Neural progenitor cell (in vitro differentiated cells): ENCODE measurements at regions not wholly inside any gene's neighbourhood (a gene's known extent, or its start where the extent isn't known, plus 50 kb on each side); places are given as distances from the start of the nearest gene placed in this dataset.

Source experiments
- DNase-seq: peaks from one replicate; pipeline ENCODE4 v3.0.0-alpha.2; 2016; ENCODE audit warnings: low spot score
- H2AFZ ChIP-seq: fragments of 200-600 bp; sonication (generic); replicated peaks from 2 replicates; pipeline ENCODE4 v1.6.1; 2016; ENCODE audit warnings: antibody characterized with exemption
- H3F3A ChIP-seq: fragments of 200-600 bp; sonication (generic); 2 replicates; pipeline ENCODE4 v1.6.1; 2016; ENCODE audit warnings: antibody characterized with exemption, low read depth
- H3K27ac ChIP-seq: fragments of 200-600 bp; sonication (generic); 2 replicates; pipeline ENCODE4 v1.5.1; 2016; ENCODE audit warnings: mild to moderate bottlenecking
- H3K27me3 ChIP-seq: fragments of 200-600 bp; sonication (generic); 2 replicates; pipeline ENCODE4 v1.6.1; 2016; ENCODE audit warnings: mild to moderate bottlenecking, moderate library complexity
- H3K36me3 ChIP-seq: fragments of 200-600 bp; sonication (generic); 2 replicates; pipeline ENCODE4 v1.5.1; 2016
- H3K4me1 ChIP-seq: fragments of 200-600 bp; sonication (generic); 2 replicates; pipeline ENCODE4 v1.6.1; 2016; ENCODE audit warnings: mixed run types
- H3K4me2 ChIP-seq: fragments of 200-600 bp; sonication (generic); 2 replicates; pipeline ENCODE4 v1.6.1; 2016
- H3K4me3 ChIP-seq: fragments of 200-600 bp; sonication (generic); 2 replicates; pipeline ENCODE4 v1.5.1; 2016
- H3K79me2 ChIP-seq: fragments of 200-600 bp; sonication (generic); 2 replicates; pipeline ENCODE4 v1.6.1; 2016; ENCODE audit warnings: low read depth
- H3K9ac ChIP-seq: fragments of 200-600 bp; sonication (generic); 2 replicates; pipeline ENCODE4 v1.6.1; 2016
- H3K9me3 ChIP-seq: fragments of 200-600 bp; sonication (generic); 2 replicates; pipeline ENCODE4 v1.5.1; 2016; ENCODE audit warnings: low read depth
- H4K20me1 ChIP-seq: fragments of 200-600 bp; sonication (generic); 2 replicates; pipeline ENCODE4 v1.6.1; 2016; ENCODE audit warnings: low read depth
- H3K27ac Mint-ChIP-seq: 3 replicates; pipeline ENCODE4 v1.8.0; 2021; ENCODE audit warnings: mixed read lengths
- H3K27me3 Mint-ChIP-seq: 2 replicates; pipeline ENCODE4 v1.8.0; 2022; ENCODE audit warnings: low read depth, mild to moderate bottlenecking, inconsistent platforms, moderate library complexity, mixed read lengths; ENCODE audit not compliant: insufficient read depth
- H3K36me3 Mint-ChIP-seq: 3 replicates; pipeline ENCODE4 v1.8.0; 2021; ENCODE audit warnings: mixed read lengths
- H3K4me1 Mint-ChIP-seq: 3 replicates; pipeline ENCODE4 v1.8.0; 2021; ENCODE audit warnings: mixed read lengths
- H3K4me3 Mint-ChIP-seq: 3 replicates; pipeline ENCODE4 v1.8.0; 2021; ENCODE audit warnings: mild to moderate bottlenecking, moderate library complexity, mixed read lengths
- H3K9me3 Mint-ChIP-seq: 3 replicates; pipeline ENCODE4 v1.8.0; 2020; ENCODE audit warnings: mixed read lengths
- EZH2 ChIP-seq: fragments of 200-600 bp; sonication (generic); IDR thresholded peaks from 2 replicates; pipeline ENCODE4 v1.6.1; 2017; ENCODE audit warnings: antibody characterized with exemption, mild to moderate bottlenecking, moderate library complexity
- EZH2phosphoT487 ChIP-seq: fragments of 200-600 bp; sonication (generic); IDR thresholded peaks from 2 replicates; pipeline ENCODE4 v1.6.1; 2017; ENCODE audit warnings: antibody characterized with exemption
- TF ChIP-seq, protein P1 (sequence below): fragments of 200-600 bp; sonication (generic); IDR thresholded peaks from 2 replicates; pipeline ENCODE4 v1.5.1; 2017; ENCODE audit warnings: antibody characterized with exemption, mild to moderate bottlenecking

- Histone ChIP-seq H3K79me2 (no peaks in the 10 kb centered on the region), H3K27ac (no peak overlapping the region), H3K4me2 (no peak overlapping the region), H3K27me3 (no peaks in the 10 kb centered on the region), H3K9me3 (no peaks in the 10 kb centered on the region), H3K4me3 (no peak overlapping the region), H3F3A (no peaks in the 10 kb centered on the region), H3K4me1 (peaks cover 22% of the 10 kb centered on the region), H3K9ac (no peak overlapping the region), H3K36me3 (no peaks in the 10 kb centered on the region), H2AFZ (no peak overlapping the region), H4K20me1 (no peaks in the 10 kb centered on the region)
- Mint-ChIP-seq H3K4me3 (no peak overlapping the region), H3K9me3 (peaks cover 8% of the 10 kb centered on the region), H3K4me1 (peaks cover 39% of the 10 kb centered on the region), H3K27me3 (no peaks in the 10 kb centered on the region), H3K36me3 (no peaks in the 10 kb centered on the region), H3K27ac (no peak overlapping the region)
- TF ChIP-seq EZH2 (no peak), EZH2phosphoT487 (no peak)
- TF ChIP-seq, protein P1, sequence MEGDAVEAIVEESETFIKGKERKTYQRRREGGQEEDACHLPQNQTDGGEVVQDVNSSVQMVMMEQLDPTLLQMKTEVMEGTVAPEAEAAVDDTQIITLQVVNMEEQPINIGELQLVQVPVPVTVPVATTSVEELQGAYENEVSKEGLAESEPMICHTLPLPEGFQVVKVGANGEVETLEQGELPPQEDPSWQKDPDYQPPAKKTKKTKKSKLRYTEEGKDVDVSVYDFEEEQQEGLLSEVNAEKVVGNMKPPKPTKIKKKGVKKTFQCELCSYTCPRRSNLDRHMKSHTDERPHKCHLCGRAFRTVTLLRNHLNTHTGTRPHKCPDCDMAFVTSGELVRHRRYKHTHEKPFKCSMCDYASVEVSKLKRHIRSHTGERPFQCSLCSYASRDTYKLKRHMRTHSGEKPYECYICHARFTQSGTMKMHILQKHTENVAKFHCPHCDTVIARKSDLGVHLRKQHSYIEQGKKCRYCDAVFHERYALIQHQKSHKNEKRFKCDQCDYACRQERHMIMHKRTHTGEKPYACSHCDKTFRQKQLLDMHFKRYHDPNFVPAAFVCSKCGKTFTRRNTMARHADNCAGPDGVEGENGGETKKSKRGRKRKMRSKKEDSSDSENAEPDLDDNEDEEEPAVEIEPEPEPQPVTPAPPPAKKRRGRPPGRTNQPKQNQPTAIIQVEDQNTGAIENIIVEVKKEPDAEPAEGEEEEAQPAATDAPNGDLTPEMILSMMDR = no peak
- no peak for DNase-seq
Observed at GRCh38 chr12:19039515-19039914, 90.0 kb upstream of the PLEKHA5 start.

GRCh38 chr12:19042221-19042620 is 87.3 kb upstream of the PLEKHA5 start:
- DNase-seq = no peak
- Histone ChIP-seq H3K9ac (no peak overlapping the region), H3K9me3 (no peaks in the 10 kb centered on the region), H2AFZ (no peak overlapping the region), H3F3A (no peaks in the 10 kb centered on the region), H3K4me3 (no peak overlapping the region), H3K79me2 (no peaks in the 10 kb centered on the region), H4K20me1 (no peaks in the 10 kb centered on the region), H3K27ac (no peak overlapping the region), H3K36me3 (no peaks in the 10 kb centered on the region), H3K4me2 (no peak overlapping the region), H3K4me1 (peaks cover 22% of the 10 kb centered on the region), H3K27me3 (no peaks in the 10 kb centered on the region)
- H3K4me3 Mint-ChIP-seq = no peak overlapping the region
- H3K27ac Mint-ChIP-seq = no peak overlapping the region
- H3K27me3 Mint-ChIP-seq = no peaks in the 10 kb centered on the region
- peaks cover 26% of the 10 kb centered on the region for H3K4me1 Mint-ChIP-seq
- no peak for TF ChIP-seq EZH2
- TF ChIP-seq, protein P1 = no peak
- no peak for TF ChIP-seq EZH2phosphoT487
- H3K9me3 Mint-ChIP-seq = peaks cover 6% of the 10 kb centered on the region
- no peaks in the 10 kb centered on the region for H3K36me3 Mint-ChIP-seq

GRCh38 chr12:19044430-19044829 is 85.1 kb upstream of the PLEKHA5 start:
- Histone ChIP-seq H4K20me1 (no peaks in the 10 kb centered on the region), H3K27me3 (no peaks in the 10 kb centered on the region), H3K9ac (no peak overlapping the region), H3K4me2 (no peak overlapping the region), H3K27ac (no peak overlapping the region), H2AFZ (no peak overlapping the region), H3K4me3 (no peak overlapping the region), H3K4me1 (peaks cover 15% of the 10 kb centered on the region), H3F3A (no peaks in the 10 kb centered on the region), H3K79me2 (no peaks in the 10 kb centered on the region), H3K9me3 (no peaks in the 10 kb centered on the region), H3K36me3 (no peaks in the 10 kb centered on the region)
- TF ChIP-seq EZH2phosphoT487 (no peak), EZH2 (no peak)
- TF ChIP-seq, protein P1 = no peak
- Mint-ChIP-seq H3K9me3 (peaks cover 6% of the 10 kb centered on the region), H3K36me3 (no peaks in the 10 kb centered on the region), H3K4me1 (peaks cover 14% of the 10 kb centered on the region), H3K27ac (no peak overlapping the region), H3K27me3 (no peaks in the 10 kb centered on the region), H3K4me3 (no peak overlapping the region)
- DNase-seq = no peak
